Activated CD4-positive, alpha-beta T cell treated with anti-CD3 and anti-CD28 coated beads, Interleukin-2, amount 10 ng/mL, durations not matched to agents 7 days and 5 days (primary cell): ENCODE measurements at regions not wholly inside any gene's neighbourhood (a gene's known extent, or its start where the extent isn't known, plus 50 kb on each side); places are given as distances from the start of the nearest gene placed in this dataset.
"Not testable (repeated sequence)": the region's sequence is repeated elsewhere in the genome, so short reads cannot be mapped to it uniquely, and the experiment has no call there.

Experiments used
- CTCF ChIA-PET: fragments of 350-600 bp; sonication (Branson Sonifier 250); formaldehyde crosslinking; loops from one replicate; lab custom pipeline; 2021; ENCODE audit warnings: antibody characterized with exemption; lab: Charles Lee
- POLR2A ChIA-PET: fragments of 350-600 bp; sonication (Branson Sonifier 250); formaldehyde crosslinking; loops from one replicate; lab custom pipeline; 2021; ENCODE audit warnings: antibody characterized with exemption; lab: Charles Lee
- DNase-seq: peaks from one replicate; pipeline ENCODE4 v3.0.0-alpha.2; 2020
- H3K27ac Mint-ChIP-seq: one replicate; pipeline ENCODE4 v1.8.0; 2021; ENCODE audit warnings: mild to moderate bottlenecking, moderate library complexity, mixed read lengths
- H3K27me3 Mint-ChIP-seq: one replicate; pipeline ENCODE4 v1.8.0; 2021; ENCODE audit warnings: mixed read lengths
- H3K36me3 Mint-ChIP-seq: one replicate; pipeline ENCODE4 v1.8.0; 2021; ENCODE audit warnings: low read depth, mixed read lengths
- H3K4me1 Mint-ChIP-seq: one replicate; pipeline ENCODE4 v1.8.0; 2021; ENCODE audit warnings: mixed read lengths
- H3K4me3 Mint-ChIP-seq: one replicate; pipeline ENCODE4 v1.8.0; 2021; ENCODE audit warnings: mild to moderate bottlenecking, moderate library complexity, mixed read lengths
- H3K9me3 Mint-ChIP-seq: one replicate; pipeline ENCODE4 v1.8.0; 2021; ENCODE audit warnings: mixed read lengths

- DNase-seq, H3K27ac Mint-ChIP-seq: not testable (repeated sequence)
These were observed 131.7 kb downstream of the KBTBD2 start for GRCh38 chr7:32759859-32760258.

GRCh38 chr7:32753872-32754271, 137.7 kb downstream of the KBTBD2 start:
- H3K4me1 Mint-ChIP-seq, CTCF ChIA-PET, H3K4me3 Mint-ChIP-seq, POLR2A ChIA-PET, DNase-seq, H3K9me3 Mint-ChIP-seq, H3K27ac Mint-ChIP-seq, H3K36me3 Mint-ChIP-seq: not testable (repeated sequence)
- H3K27me3 Mint-ChIP-seq, result peaks cover 14% of the 10 kb centered on the region

More at GRCh38 chr7:32759859-32760258, 131.7 kb downstream of the KBTBD2 start:
- CTCF ChIA-PET, H3K4me3 Mint-ChIP-seq, H3K9me3 Mint-ChIP-seq, H3K4me1 Mint-ChIP-seq, H3K36me3 Mint-ChIP-seq, POLR2A ChIA-PET: not testable (repeated sequence)
- H3K27me3 Mint-ChIP-seq, result peaks cover 59% of the 10 kb centered on the region

GRCh38 chr7:32748337-32748736, 143.2 kb downstream of the KBTBD2 start:
- CTCF ChIA-PET, DNase-seq, H3K4me1 Mint-ChIP-seq, POLR2A ChIA-PET, H3K4me3 Mint-ChIP-seq, H3K9me3 Mint-ChIP-seq, H3K36me3 Mint-ChIP-seq, H3K27ac Mint-ChIP-seq: not testable (repeated sequence)
- H3K27me3 Mint-ChIP-seq, result peaks cover 22% of the 10 kb centered on the region

- peaks cover 22% of the 10 kb centered on the region for H3K27me3 Mint-ChIP-seq
- H3K27ac Mint-ChIP-seq, H3K9me3 Mint-ChIP-seq, H3K4me1 Mint-ChIP-seq, POLR2A ChIA-PET, H3K4me3 Mint-ChIP-seq, DNase-seq, CTCF ChIA-PET, H3K36me3 Mint-ChIP-seq: not testable (repeated sequence)
These were observed 144.0 kb downstream of the KBTBD2 start for GRCh38 chr7:32747443-32748148.

- peaks cover 19% of the 10 kb centered on the region for H3K27me3 Mint-ChIP-seq
- POLR2A ChIA-PET, result not testable (repeated sequence)
These were observed 149.6 kb downstream of the KBTBD2 start for GRCh38 chr7:32741853-32742476.

GRCh38 chr7:32739749-32740148, 151.8 kb downstream of the KBTBD2 start:
- H3K9me3 Mint-ChIP-seq, POLR2A ChIA-PET, CTCF ChIA-PET, H3K27ac Mint-ChIP-seq, H3K4me3 Mint-ChIP-seq, DNase-seq, H3K36me3 Mint-ChIP-seq, H3K4me1 Mint-ChIP-seq: not testable (repeated sequence)
- peaks cover 22% of the 10 kb centered on the region for H3K27me3 Mint-ChIP-seq

More at GRCh38 chr7:32741853-32742476, 149.6 kb downstream of the KBTBD2 start:
- H3K4me1 Mint-ChIP-seq, H3K4me3 Mint-ChIP-seq, H3K9me3 Mint-ChIP-seq, CTCF ChIA-PET, H3K27ac Mint-ChIP-seq, H3K36me3 Mint-ChIP-seq, DNase-seq: not testable (repeated sequence)

GRCh38 chr7:32738390-32738789, 153.2 kb downstream of the KBTBD2 start:
- H3K4me3 Mint-ChIP-seq, H3K27ac Mint-ChIP-seq, H3K36me3 Mint-ChIP-seq, H3K9me3 Mint-ChIP-seq, CTCF ChIA-PET, POLR2A ChIA-PET, H3K4me1 Mint-ChIP-seq, DNase-seq: not testable (repeated sequence)
- H3K27me3 Mint-ChIP-seq, result peaks cover 22% of the 10 kb centered on the region

- peaks cover 31% of the 10 kb centered on the region for H3K27me3 Mint-ChIP-seq
- H3K4me3 Mint-ChIP-seq, H3K27ac Mint-ChIP-seq, H3K9me3 Mint-ChIP-seq, POLR2A ChIA-PET, H3K36me3 Mint-ChIP-seq, H3K4me1 Mint-ChIP-seq, DNase-seq, CTCF ChIA-PET: not testable (repeated sequence)
These were observed 158.8 kb downstream of the KBTBD2 start for GRCh38 chr7:32732767-32733166.

- POLR2A ChIA-PET, result not testable (repeated sequence)
These were observed 162.3 kb downstream of the KBTBD2 start for GRCh38 chr7:32729335-32729675.

GRCh38 chr7:32728412-32729334, 162.9 kb downstream of the KBTBD2 start:
- CTCF ChIA-PET, POLR2A ChIA-PET, H3K27ac Mint-ChIP-seq, H3K9me3 Mint-ChIP-seq, H3K4me1 Mint-ChIP-seq, H3K36me3 Mint-ChIP-seq: not testable (repeated sequence)
- peaks cover 42% of the 10 kb centered on the region for H3K27me3 Mint-ChIP-seq
- peak overlapping the region; percentile 62 for H3K4me3 Mint-ChIP-seq
- DNase-seq, result peak; percentile 31

More at GRCh38 chr7:32729335-32729675, 162.3 kb downstream of the KBTBD2 start:
- DNase-seq, H3K27ac Mint-ChIP-seq, H3K4me1 Mint-ChIP-seq, H3K9me3 Mint-ChIP-seq, CTCF ChIA-PET, H3K36me3 Mint-ChIP-seq: not testable (repeated sequence)
- peak overlapping the region; percentile 54 for H3K4me3 Mint-ChIP-seq
- H3K27me3 Mint-ChIP-seq, result peaks cover 43% of the 10 kb centered on the region

GRCh38 chr7:32727483-32728411, 163.8 kb downstream of the KBTBD2 start:
- POLR2A ChIA-PET, CTCF ChIA-PET, H3K36me3 Mint-ChIP-seq, H3K27ac Mint-ChIP-seq, H3K9me3 Mint-ChIP-seq, H3K4me1 Mint-ChIP-seq: not testable (repeated sequence)
- Mint-ChIP-seq H3K4me3 (peak overlapping the region; percentile 71), H3K27me3 (peaks cover 46% of the 10 kb centered on the region)
- peak; percentile 30 for DNase-seq

GRCh38 chr7:32722837-32723236, 168.7 kb downstream of the KBTBD2 start:
- H3K4me1 Mint-ChIP-seq, DNase-seq, H3K4me3 Mint-ChIP-seq, POLR2A ChIA-PET, H3K9me3 Mint-ChIP-seq, H3K27ac Mint-ChIP-seq, CTCF ChIA-PET, H3K36me3 Mint-ChIP-seq: not testable (repeated sequence)
- H3K27me3 Mint-ChIP-seq, result peaks cover 29% of the 10 kb centered on the region
